SJCRH30 (cell line): ENCODE measurements at regions not wholly inside any gene's neighbourhood (a gene's known extent, or its start where the extent isn't known, plus 50 kb on each side); places are given as distances from the start of the nearest gene placed in this dataset.

Experiments
- DNase-seq, 2 experiments: peaks; one replicate each; pipeline ENCODE4 v3.0.0-alpha.2; 2015 to 2020
- H3K27ac ChIP-seq: fragments of 250-450 bp; sonication (Bioruptor Pico); 2 replicates; pipeline ENCODE4 v1.5.1; 2020; ENCODE audit warnings: mild to moderate bottlenecking, moderate library complexity
- H3K27me3 ChIP-seq: fragments of 250-450 bp; sonication (Bioruptor Pico); 2 replicates; pipeline ENCODE4 v1.5.1; 2020; ENCODE audit warnings: mild to moderate bottlenecking, moderate library complexity
- H3K36me3 ChIP-seq: fragments of 250-450 bp; sonication (Bioruptor Pico); 2 replicates; pipeline ENCODE4 v1.5.1; 2020; ENCODE audit warnings: mild to moderate bottlenecking, moderate library complexity
- H3K4me1 ChIP-seq: fragments of 250-450 bp; sonication (Bioruptor Pico); 2 replicates; pipeline ENCODE4 v1.5.1; 2020; ENCODE audit warnings: mild to moderate bottlenecking, moderate library complexity
- H3K4me3 ChIP-seq: fragments of 250-450 bp; sonication (Bioruptor Pico); 2 replicates; pipeline ENCODE4 v1.5.1; 2020; ENCODE audit warnings: mild to moderate bottlenecking, moderate library complexity
- H3K9me3 ChIP-seq: fragments of 250-450 bp; sonication (Bioruptor Pico); replicated peaks from 2 replicates; pipeline ENCODE4 v1.5.1; 2020; ENCODE audit warnings: mild to moderate bottlenecking, moderate library complexity

DNA sequence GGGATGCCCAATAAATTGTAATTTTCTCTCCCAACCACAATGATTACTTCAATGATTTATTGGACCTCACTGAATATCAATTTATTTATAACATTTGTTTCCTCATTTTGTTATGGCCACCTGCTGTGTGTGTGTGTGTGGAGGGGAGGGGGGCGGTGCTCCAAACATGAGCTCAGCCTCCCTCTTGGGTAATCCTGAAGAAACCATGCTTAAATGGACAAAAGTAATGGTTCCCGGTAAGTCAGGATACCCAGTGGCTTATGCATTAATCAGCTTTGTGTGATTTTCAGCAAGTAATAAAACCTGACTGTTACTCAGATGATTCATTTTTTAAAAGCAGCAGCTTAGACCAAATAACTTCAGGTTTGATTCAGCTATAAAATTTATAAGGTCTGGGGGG, 495.1 kb upstream of the MEX3C start:
- Histone ChIP-seq H3K4me1 (no peaks in the 10 kb centered on the region), H3K27ac (no peak overlapping the region), H3K4me3 (no peak overlapping the region), H3K36me3 (no peaks in the 10 kb centered on the region), H3K27me3 (no peaks in the 10 kb centered on the region), H3K9me3 (no peaks in the 10 kb centered on the region)
- no peak for DNase-seq

DNA sequence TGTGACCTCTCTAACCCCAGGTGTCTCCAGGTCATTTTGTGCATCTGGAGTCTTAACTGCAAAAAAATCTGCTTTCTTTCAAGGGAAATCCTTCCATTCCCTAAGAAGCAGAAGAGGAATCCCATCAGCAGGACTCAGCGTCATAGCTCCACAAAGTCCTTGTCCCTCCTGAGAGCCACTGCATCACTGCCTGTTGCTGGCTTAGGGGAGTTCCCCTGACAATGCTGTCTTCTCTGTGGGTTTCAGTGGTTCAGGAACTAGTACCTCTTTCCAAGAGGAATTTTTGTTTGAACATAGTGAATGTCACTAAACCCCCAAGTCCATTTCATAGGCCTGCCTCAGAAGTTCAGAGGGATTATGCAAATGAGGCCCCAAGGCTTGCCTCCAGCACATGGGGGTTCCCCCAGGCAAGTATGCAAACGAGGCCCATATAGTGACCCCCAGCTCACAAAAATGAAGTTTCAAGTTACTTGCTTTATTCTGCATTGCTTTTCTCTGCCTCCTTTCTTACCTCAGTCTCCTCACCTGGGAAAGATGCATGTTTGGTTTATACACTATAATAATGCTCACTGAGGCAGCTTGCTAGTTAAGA, 513.9 kb upstream of the MEX3C start:
- no peaks in the 10 kb centered on the region for H3K4me1 ChIP-seq
- H3K36me3 ChIP-seq, result no peaks in the 10 kb centered on the region
- H3K27me3 ChIP-seq, result no peaks in the 10 kb centered on the region
- no peak for DNase-seq
- no peaks in the 10 kb centered on the region for H3K9me3 ChIP-seq
- H3K27ac ChIP-seq, result no peak overlapping the region
- H3K4me3 ChIP-seq, result no peak overlapping the region

DNA sequence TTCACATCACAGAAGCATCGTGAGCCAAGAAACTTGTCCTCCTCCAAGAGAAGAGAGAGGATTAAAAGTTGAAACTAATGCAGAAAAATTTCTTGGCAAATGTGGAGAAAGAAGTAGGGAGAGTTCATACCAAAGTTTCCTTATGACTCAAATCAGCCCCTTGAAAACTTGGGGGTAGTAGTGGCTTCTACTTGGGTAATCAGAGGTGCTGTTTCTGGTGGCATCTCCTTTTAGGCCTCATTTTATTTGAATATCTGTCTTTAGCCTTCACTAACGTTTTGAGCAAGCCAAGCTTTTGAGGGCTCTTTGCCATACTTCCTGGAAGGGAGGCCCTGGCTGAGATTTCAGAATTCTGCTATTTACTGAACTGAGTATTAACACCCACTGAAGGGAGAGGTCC, 515.3 kb upstream of the MEX3C start:
- no peak for DNase-seq
- Histone ChIP-seq H3K4me1 (no peaks in the 10 kb centered on the region), H3K27ac (no peak overlapping the region), H3K9me3 (no peaks in the 10 kb centered on the region), H3K36me3 (no peaks in the 10 kb centered on the region), H3K4me3 (no peak overlapping the region), H3K27me3 (no peaks in the 10 kb centered on the region)

DNA sequence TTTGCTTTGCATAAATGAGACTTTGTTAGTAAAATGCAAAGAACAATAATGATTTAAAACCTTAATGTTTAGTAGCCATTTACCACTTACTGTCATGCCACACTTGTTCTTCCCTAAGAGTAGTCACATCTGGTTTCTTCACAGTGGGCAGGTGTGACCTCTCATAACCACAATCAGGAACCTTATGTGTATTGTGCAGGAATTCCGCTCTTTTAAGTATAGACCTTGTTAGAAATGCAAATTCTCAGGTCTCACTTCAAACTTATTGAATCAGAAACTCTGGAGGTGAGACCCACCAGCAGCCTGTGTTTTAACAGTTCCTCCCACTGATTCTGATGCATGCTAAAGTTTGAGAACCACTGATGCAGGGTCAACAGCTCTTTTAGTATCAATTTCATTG, 518.8 kb upstream of the MEX3C start:
- Histone ChIP-seq H3K27ac (no peak overlapping the region), H3K36me3 (no peaks in the 10 kb centered on the region), H3K9me3 (no peaks in the 10 kb centered on the region), H3K4me1 (no peaks in the 10 kb centered on the region), H3K4me3 (no peak overlapping the region), H3K27me3 (no peaks in the 10 kb centered on the region)
- DNase-seq, result no peak

DNA sequence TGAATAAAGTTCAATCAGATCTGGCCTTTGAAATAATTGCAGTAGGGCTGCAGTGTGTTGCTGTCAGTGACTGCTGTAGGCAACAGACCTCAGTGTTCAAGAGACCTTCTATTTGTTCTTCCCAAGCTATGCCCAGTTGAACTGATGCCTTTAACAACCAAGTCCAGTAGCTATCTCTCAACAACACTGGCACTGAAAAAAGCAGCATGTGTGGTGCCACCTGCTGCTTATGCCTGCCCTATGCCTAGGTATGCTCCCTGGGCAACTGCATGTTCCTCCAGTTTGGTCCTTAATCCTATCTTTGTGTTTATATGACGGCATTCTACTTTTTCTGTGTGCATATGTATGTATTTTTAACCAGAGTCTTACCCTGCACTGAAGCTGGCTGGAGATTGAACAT, 523.9 kb upstream of the MEX3C start:
- Histone ChIP-seq H3K27me3 (no peaks in the 10 kb centered on the region), H3K9me3 (no peaks in the 10 kb centered on the region), H3K4me1 (no peaks in the 10 kb centered on the region), H3K4me3 (no peak overlapping the region), H3K27ac (no peak overlapping the region), H3K36me3 (no peaks in the 10 kb centered on the region)
- no peak for DNase-seq

DNA sequence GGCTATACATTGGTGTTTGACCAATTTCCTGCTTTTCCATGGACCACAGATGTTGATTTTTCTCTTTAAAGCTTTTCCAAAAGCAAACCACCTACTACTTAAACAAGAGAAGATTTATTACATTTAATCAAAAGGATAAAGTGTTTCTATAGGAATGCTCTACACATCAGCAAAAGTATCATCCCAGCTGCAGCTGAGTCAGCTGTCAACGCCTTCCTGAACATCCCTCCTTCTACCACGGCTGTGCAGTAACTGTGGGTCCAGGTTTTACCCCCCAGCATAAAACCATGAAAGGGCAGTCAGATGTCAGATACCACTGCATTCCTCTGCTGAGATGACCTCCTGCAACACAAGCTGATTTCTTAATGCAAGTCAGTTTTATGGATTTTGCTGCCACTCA, 524.5 kb upstream of the MEX3C start:
- Histone ChIP-seq H3K4me1 (no peaks in the 10 kb centered on the region), H3K4me3 (no peak overlapping the region), H3K27me3 (no peaks in the 10 kb centered on the region), H3K27ac (no peak overlapping the region), H3K36me3 (no peaks in the 10 kb centered on the region), H3K9me3 (no peaks in the 10 kb centered on the region)
- DNase-seq, result no peak

DNA sequence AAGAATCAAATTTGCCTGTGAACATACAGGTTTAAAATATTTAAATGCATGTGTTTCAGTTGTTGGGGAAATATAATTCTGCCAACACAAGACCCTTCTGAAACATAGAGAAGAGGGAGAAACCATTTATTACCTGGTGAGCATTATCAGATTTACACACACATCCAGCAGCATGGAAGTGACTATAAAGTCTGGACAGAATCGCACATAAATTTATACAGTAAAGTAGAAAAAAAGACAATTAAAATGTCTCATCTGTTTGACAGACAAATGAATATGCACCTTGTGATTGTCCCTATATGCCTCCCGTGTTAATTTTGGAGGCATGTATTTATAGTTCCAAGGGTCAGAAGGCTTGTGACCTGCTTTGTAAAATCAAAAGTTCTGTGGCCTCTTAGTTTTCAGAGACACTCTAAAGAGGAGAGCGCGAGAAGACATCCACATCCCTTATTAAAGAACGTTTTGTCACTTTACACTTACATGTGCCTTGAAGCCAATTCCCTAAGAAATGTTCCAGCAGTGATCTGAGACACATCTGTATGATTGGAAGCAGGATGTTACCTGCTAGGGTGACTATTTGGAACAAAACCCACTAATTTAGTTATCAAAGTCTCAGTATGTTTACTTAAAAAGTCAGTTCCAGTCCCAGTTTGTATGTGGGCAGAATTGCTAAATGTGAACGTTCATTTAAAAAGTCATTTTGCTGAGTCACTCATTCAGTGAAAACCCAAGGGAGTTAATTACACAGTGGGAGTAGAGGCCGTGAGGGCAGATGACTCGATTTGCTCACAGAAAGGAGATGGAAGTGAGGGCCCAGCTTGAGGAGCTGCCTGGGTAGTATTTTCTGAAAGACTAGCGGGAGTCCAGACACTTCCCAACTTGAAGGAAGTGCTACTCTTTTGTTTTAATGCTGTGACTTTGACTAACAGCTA, 527.6 kb upstream of the MEX3C start:
- Histone ChIP-seq H3K4me1 (no peaks in the 10 kb centered on the region), H3K36me3 (no peaks in the 10 kb centered on the region), H3K9me3 (no peaks in the 10 kb centered on the region), H3K4me3 (no peak overlapping the region), H3K27me3 (no peaks in the 10 kb centered on the region), H3K27ac (no peak overlapping the region)
- no peak for DNase-seq

DNA sequence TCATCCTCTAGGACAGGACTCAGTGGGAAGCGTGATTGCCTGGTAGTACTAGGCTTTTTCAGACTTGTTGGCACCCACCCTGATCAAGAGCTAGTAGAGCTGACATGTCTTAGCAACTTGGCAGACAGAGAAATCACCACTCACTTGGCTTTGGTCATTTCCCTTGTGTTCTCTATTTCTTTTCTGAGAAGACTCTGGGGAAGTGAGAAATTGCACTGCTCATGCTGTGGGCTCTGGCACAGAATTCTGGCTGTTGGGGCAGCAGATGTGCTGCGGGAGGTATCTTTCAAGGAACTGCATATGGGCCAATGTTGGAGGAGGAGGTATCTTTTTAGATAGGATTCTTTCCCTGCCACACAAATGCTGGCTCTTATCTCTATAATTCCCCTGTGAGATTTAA, 529.1 kb upstream of the MEX3C start:
- no peak overlapping the region for H3K27ac ChIP-seq
- H3K36me3 ChIP-seq, result no peaks in the 10 kb centered on the region
- H3K9me3 ChIP-seq, result no peaks in the 10 kb centered on the region

GRCh38 chr18:51727780-51728179, 530.3 kb upstream of the MEX3C start:
- H3K4me1 ChIP-seq, result no peaks in the 10 kb centered on the region
- no peak overlapping the region for H3K4me3 ChIP-seq
- H3K9me3 ChIP-seq, result no peaks in the 10 kb centered on the region
- H3K36me3 ChIP-seq, result no peaks in the 10 kb centered on the region
- DNase-seq, result peak in 1 of 2 experiments; percentile 9
- H3K27me3 ChIP-seq, result no peaks in the 10 kb centered on the region
- H3K27ac ChIP-seq, result no peak overlapping the region

More for the DNA sequence above, 529.1 kb upstream of the MEX3C start:
- no peak for DNase-seq
- H3K4me3 ChIP-seq, result no peak overlapping the region
- no peaks in the 10 kb centered on the region for H3K4me1 ChIP-seq
- no peaks in the 10 kb centered on the region for H3K27me3 ChIP-seq

- Histone ChIP-seq H3K27ac (no peak overlapping the region), H3K27me3 (no peaks in the 10 kb centered on the region), H3K4me3 (no peak overlapping the region), H3K36me3 (no peaks in the 10 kb centered on the region), H3K4me1 (no peaks in the 10 kb centered on the region), H3K9me3 (no peaks in the 10 kb centered on the region)
- DNase-seq, result no peak
These were observed 533.6 kb upstream of the MEX3C start for GRCh38 chr18:51731070-51731469.

GRCh38 chr18:51734576-51734975, 537.1 kb upstream of the MEX3C start:
- H3K27ac ChIP-seq, result no peak overlapping the region
- no peak for DNase-seq
- no peaks in the 10 kb centered on the region for H3K9me3 ChIP-seq
- H3K4me3 ChIP-seq, result no peak overlapping the region
- no peaks in the 10 kb centered on the region for H3K36me3 ChIP-seq
- H3K27me3 ChIP-seq, result no peaks in the 10 kb centered on the region
- H3K4me1 ChIP-seq, result no peaks in the 10 kb centered on the region

GRCh38 chr18:51739044-51739666, 541.7 kb upstream of the MEX3C start:
- Histone ChIP-seq H3K27me3 (no peaks in the 10 kb centered on the region), H3K4me3 (no peak overlapping the region), H3K27ac (no peak overlapping the region), H3K4me1 (no peaks in the 10 kb centered on the region), H3K36me3 (no peaks in the 10 kb centered on the region), H3K9me3 (no peaks in the 10 kb centered on the region)
- DNase-seq, result no peak

DNA sequence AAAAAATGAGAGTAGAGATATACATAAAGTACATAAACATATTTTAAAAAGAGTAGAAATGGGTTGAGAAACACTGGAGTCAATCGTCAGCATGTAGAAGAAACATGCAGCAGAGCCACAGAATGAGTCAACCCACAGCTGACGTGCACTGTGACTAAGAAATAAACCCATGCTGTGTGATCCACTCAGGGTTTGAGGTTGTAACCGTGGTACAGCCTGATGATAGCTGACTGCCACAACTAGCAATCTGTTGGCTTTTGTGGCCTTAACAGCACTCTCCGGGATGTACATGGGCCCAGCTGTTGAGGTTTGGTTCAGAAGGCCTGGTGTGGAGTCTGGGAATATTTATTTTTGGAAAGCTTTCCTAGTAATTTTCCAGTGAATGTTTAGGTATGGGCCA, 554.4 kb upstream of the MEX3C start:
- peak; percentile 43 to 60 for DNase-seq
- Histone ChIP-seq H3K4me3 (no peak overlapping the region), H3K9me3 (no peaks in the 10 kb centered on the region), H3K36me3 (no peaks in the 10 kb centered on the region), H3K4me1 (peaks cover 5% of the 10 kb centered on the region; the same call in 1 of the 2 replicates), H3K27ac (0 out of 2 replicates have a peak overlapping the region, but pooled peaks have one; percentile 25), H3K27me3 (no peaks in the 10 kb centered on the region)

DNA sequence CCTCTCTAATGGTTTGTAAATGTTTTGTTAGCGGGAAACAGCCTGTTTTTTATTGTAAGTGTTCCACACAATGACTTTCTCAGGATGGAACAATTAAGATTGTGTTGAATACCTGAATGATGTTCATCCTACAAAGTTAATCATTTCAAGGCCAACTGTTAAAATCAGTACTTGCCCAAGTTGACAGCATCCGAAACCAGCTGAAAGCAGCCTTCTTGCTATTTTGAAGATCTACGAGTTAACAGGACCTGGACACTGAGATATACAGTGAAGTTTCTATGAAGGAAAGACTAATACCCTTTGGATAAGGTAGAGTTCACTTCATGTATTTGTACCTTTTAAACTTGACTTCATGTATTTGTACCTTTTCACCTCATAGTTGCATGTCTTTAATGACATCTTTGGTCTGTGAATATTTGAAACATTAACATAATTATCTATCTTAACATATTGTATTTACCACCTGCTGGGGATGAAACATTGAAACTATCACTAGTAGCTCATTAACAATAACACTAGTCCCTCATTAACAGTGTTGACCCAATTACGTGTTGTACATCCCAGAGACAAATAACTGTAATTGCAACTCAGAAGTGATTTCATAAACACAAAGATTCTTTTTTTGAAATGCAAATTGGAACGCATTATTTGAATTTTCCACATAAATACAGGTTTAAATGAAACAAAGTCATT, 556.0 kb upstream of the MEX3C start:
- no peaks in the 10 kb centered on the region for H3K9me3 ChIP-seq

DNA sequence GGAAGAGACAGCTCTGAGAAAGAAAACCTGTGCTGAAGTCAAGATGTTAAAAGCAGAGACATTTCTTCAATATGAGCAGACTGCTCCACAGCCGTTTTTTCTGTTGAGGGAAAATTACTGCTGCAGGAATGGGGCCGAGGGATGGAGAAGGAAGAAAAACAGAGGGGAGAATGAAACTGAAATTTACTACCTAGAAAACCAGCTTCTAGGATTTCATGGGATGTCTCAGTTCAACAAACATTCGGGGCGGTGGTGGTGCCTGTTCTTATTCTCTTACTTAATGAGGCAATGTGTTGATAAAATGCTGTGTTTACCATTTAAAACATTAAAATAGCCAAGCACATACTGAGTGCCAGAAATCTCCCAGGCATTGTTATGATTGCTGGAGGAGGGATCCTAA, 557.1 kb upstream of the MEX3C start:
- Histone ChIP-seq H3K9me3 (no peaks in the 10 kb centered on the region), H3K27ac (no peak overlapping the region), H3K36me3 (no peaks in the 10 kb centered on the region), H3K4me3 (no peak overlapping the region), H3K27me3 (no peaks in the 10 kb centered on the region), H3K4me1 (peaks cover 5% of the 10 kb centered on the region; the same call in 1 of the 2 replicates)
- no peak for DNase-seq

More for the DNA sequence above, 556.0 kb upstream of the MEX3C start:
- Histone ChIP-seq H3K27ac (no peak overlapping the region), H3K36me3 (no peaks in the 10 kb centered on the region), H3K27me3 (no peaks in the 10 kb centered on the region), H3K4me3 (no peak overlapping the region), H3K4me1 (peaks cover 5% of the 10 kb centered on the region; the same call in 1 of the 2 replicates)
- no peak for DNase-seq
